BJ (cell line): ENCODE measurements at regions not wholly inside any gene's neighbourhood (a gene's known extent, or its start where the extent isn't known, plus 50 kb on each side); places are given as distances from the start of the nearest gene placed in this dataset.

ENCODE experiments used
- CTCF ChIA-PET: fragments of 350-600 bp; formaldehyde crosslinking; extraction: SDS; loops from one replicate; lab custom pipeline; 2021; ENCODE audit warnings: antibody characterized with exemption, inconsistent platforms; lab: Yijun Ruan, JAX
- POLR2A ChIA-PET: fragments of 300-600 bp; sonication (Branson Sonifier 250); formaldehyde crosslinking; extraction: SDS; loops from one replicate; lab custom pipeline; 2021; ENCODE audit warnings: antibody characterized with exemption; lab: Charles Lee
- DNase-seq: peaks from one replicate; pipeline ENCODE4 v3.0.0-alpha.2; 2011; ENCODE audit warnings: low read depth
- H3K27me3 ChIP-seq: 2 replicates; pipeline ENCODE4 v1.6.0; 2011; ENCODE audit warnings: low read length; ENCODE audit not compliant: control insufficient read depth, insufficient read depth
- H3K36me3 ChIP-seq: 2 replicates; pipeline ENCODE4 v1.5.1; 2011; ENCODE audit warnings: low read length; ENCODE audit not compliant: control insufficient read depth, insufficient read depth
- H3K4me3 ChIP-seq: 2 replicates; pipeline ENCODE4 v1.5.1; 2011; ENCODE audit warnings: low read depth, mild to moderate bottlenecking, control low read depth, low read length
- CTCF ChIP-seq: IDR thresholded peaks from 2 replicates; pipeline ENCODE4 v1.5.1; 2011; ENCODE audit warnings: low read depth, mild to moderate bottlenecking, control low read depth, inconsistent platforms, low read length, moderate library complexity; ENCODE audit not compliant: insufficient read depth

- H3K4me3 ChIP-seq = no peak overlapping the region
- ChIA-PET CTCF (no interaction called here), POLR2A (no interaction called here)
- no peak for TF ChIP-seq CTCF
- H3K36me3 ChIP-seq = no peaks in the 10 kb centered on the region
- no peaks in the 10 kb centered on the region for H3K27me3 ChIP-seq
- no peak for DNase-seq
These were observed 83.5 kb upstream of the CDC42BPA start for GRCh38 chr1:227401562-227402342.

GRCh38 chr1:227399152-227399730, 80.9 kb upstream of the CDC42BPA start:
- POLR2A ChIA-PET = no interaction called here

GRCh38 chr1:227397354-227397978, 79.2 kb upstream of the CDC42BPA start:
- Histone ChIP-seq H3K27me3 (no peaks in the 10 kb centered on the region), H3K4me3 (no peak overlapping the region), H3K36me3 (no peaks in the 10 kb centered on the region)
- CTCF ChIA-PET = no interaction called here
- no peak for DNase-seq
- TF ChIP-seq CTCF = no peak
- POLR2A ChIA-PET = no interaction called here

More at GRCh38 chr1:227399152-227399730, 80.9 kb upstream of the CDC42BPA start:
- Histone ChIP-seq H3K27me3 (no peaks in the 10 kb centered on the region), H3K36me3 (no peaks in the 10 kb centered on the region), H3K4me3 (no peak overlapping the region)
- CTCF ChIA-PET = no interaction called here
- no peak for DNase-seq
- TF ChIP-seq CTCF = no peak

GRCh38 chr1:227396539-227397353, 78.5 kb upstream of the CDC42BPA start:
- Histone ChIP-seq H3K27me3 (no peaks in the 10 kb centered on the region), H3K4me3 (no peak overlapping the region), H3K36me3 (no peaks in the 10 kb centered on the region)
- TF ChIP-seq CTCF = no peak
- no peak for DNase-seq
- ChIA-PET POLR2A (no interaction called here), CTCF (no interaction called here)
